Parathyroid adenoma (tissue), 2 donors: ENCODE measurements at regions not wholly inside any gene's neighbourhood (a gene's known extent, or its start where the extent isn't known, plus 50 kb on each side); places are given as distances from the start of the nearest gene placed in this dataset.
"Not testable (repeated sequence)": the region's sequence is repeated elsewhere in the genome, so short reads cannot be mapped to it uniquely, and the experiment has no call there.

Experiments
- H2AFZ ChIP-seq: fragments of 300-600 bp; sonication (generic); one replicate; pipeline ENCODE4 v1.7.0; 2017; ENCODE audit warnings: antibody characterized with exemption, mild to moderate bottlenecking
- H3K27ac ChIP-seq: fragments of 300-600 bp; sonication (generic); one replicate; pipeline ENCODE4 v1.7.0; 2017
- H3K27me3 ChIP-seq: fragments of 300-600 bp; sonication (generic); one replicate; pipeline ENCODE4 v1.7.0; 2017; ENCODE audit warnings: low read length; ENCODE audit not compliant: control insufficient read depth, insufficient read depth
- H3K36me3 ChIP-seq: fragments of 300-600 bp; sonication (generic); one replicate; pipeline ENCODE4 v1.7.0; 2017; ENCODE audit warnings: low read length; ENCODE audit not compliant: control insufficient read depth, insufficient read depth
- H3K4me1 ChIP-seq: fragments of 300-600 bp; sonication (generic); one replicate; pipeline ENCODE4 v1.7.0; 2017; ENCODE audit warnings: control low read depth
- H3K4me2 ChIP-seq: fragments of 300-600 bp; sonication (generic); one replicate; pipeline ENCODE4 v1.7.0; 2017; ENCODE audit warnings: low read length
- H3K4me3 ChIP-seq: fragments of 300-600 bp; sonication (generic); one replicate; pipeline ENCODE4 v1.7.0; 2017; ENCODE audit warnings: low read depth, low read length
- H3K79me2 ChIP-seq: fragments of 300-600 bp; sonication (generic); one replicate; pipeline ENCODE4 v1.7.0; 2017; ENCODE audit warnings: control low read depth
- H3K9ac ChIP-seq: fragments of 300-600 bp; sonication (generic); one replicate; pipeline ENCODE4 v1.7.0; 2017; ENCODE audit warnings: mild to moderate bottlenecking
- H3K9me3 ChIP-seq: fragments of 300-600 bp; sonication (generic); one replicate; pipeline ENCODE4 v1.7.0; 2017; ENCODE audit warnings: low read length; ENCODE audit not compliant: control insufficient read depth
- TF ChIP-seq, protein P1 (sequence below): fragments of 300-600 bp; sonication (generic); IDR thresholded peaks from one replicate; pipeline ENCODE4 v1.7.0; 2017; ENCODE audit warnings: antibody characterized with exemption, mild to moderate bottlenecking
- donor health status: primary hyperparathyroidism.

DNA sequence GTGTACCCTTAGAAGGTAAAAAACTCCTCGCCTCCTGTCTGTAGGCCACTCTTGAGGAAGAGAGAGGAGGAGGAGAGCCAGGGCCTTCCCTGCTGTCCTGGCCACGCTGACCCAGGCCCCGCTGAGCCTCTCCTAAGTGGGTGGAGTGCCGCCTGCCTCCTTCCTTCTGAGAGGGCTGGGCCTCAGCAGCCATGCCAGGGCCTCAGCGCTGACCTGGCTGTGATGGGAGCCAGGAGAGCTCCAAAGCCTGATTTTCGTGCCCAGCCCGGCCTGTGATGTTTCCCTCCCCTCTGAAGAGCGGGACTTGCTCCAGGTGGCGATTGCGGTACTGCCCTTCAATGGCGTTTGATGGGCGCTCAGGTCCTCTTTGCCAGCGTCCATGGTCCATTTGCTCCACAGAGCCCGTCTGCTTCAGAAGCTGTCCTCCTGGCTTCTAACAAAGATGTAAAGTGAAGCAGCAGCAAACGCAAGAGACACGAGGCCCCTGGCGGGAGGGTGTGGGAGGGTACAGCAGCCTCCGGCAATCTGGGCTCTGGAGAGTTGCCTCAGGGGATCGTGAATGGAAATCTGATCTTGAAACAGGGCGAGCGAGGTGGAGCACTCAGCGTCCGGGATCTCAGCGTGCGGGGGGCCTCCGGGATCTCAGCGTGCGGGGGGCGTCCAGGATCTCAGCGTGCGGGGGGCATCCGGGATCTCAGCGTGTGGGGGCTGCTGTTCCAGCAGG is 93.5 kb downstream of the NPIPB11 start:
- TF ChIP-seq, protein P1, sequence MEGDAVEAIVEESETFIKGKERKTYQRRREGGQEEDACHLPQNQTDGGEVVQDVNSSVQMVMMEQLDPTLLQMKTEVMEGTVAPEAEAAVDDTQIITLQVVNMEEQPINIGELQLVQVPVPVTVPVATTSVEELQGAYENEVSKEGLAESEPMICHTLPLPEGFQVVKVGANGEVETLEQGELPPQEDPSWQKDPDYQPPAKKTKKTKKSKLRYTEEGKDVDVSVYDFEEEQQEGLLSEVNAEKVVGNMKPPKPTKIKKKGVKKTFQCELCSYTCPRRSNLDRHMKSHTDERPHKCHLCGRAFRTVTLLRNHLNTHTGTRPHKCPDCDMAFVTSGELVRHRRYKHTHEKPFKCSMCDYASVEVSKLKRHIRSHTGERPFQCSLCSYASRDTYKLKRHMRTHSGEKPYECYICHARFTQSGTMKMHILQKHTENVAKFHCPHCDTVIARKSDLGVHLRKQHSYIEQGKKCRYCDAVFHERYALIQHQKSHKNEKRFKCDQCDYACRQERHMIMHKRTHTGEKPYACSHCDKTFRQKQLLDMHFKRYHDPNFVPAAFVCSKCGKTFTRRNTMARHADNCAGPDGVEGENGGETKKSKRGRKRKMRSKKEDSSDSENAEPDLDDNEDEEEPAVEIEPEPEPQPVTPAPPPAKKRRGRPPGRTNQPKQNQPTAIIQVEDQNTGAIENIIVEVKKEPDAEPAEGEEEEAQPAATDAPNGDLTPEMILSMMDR: no peak
- Histone ChIP-seq H3K27ac (no peak overlapping the region), H2AFZ (no peak overlapping the region), H3K79me2 (no peaks in the 10 kb centered on the region), H3K9me3 (no peaks in the 10 kb centered on the region), H3K9ac (no peak overlapping the region), H3K4me3 (no peak overlapping the region), H3K27me3 (no peaks in the 10 kb centered on the region), H3K36me3 (no peaks in the 10 kb centered on the region), H3K4me1 (peaks cover 10% of the 10 kb centered on the region), H3K4me2 (no peak overlapping the region)

DNA sequence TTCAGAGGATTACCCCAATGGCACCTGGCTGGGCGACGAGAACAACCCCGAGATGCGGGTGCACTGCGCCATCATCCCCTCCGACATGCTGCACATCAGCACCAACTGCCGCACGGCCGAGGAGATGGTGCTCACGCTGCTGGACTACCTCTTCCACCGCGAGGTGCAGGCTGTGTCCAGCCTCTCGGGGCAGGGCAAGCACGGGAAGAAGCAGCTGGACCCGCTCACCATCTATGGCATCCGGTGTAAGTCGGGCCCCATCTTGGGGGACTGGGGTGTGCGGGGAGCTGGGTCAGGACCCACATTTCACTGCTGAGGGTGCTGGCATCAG is 94.2 kb downstream of the NPIPB11 start:
- not testable (repeated sequence) for H3K79me2 ChIP-seq, H3K27me3 ChIP-seq, H3K9ac ChIP-seq, H2AFZ ChIP-seq, H3K4me2 ChIP-seq, H3K36me3 ChIP-seq, H3K9me3 ChIP-seq, H3K4me3 ChIP-seq, H3K27ac ChIP-seq
- H3K4me1 ChIP-seq: peaks cover 10% of the 10 kb centered on the region

DNA sequence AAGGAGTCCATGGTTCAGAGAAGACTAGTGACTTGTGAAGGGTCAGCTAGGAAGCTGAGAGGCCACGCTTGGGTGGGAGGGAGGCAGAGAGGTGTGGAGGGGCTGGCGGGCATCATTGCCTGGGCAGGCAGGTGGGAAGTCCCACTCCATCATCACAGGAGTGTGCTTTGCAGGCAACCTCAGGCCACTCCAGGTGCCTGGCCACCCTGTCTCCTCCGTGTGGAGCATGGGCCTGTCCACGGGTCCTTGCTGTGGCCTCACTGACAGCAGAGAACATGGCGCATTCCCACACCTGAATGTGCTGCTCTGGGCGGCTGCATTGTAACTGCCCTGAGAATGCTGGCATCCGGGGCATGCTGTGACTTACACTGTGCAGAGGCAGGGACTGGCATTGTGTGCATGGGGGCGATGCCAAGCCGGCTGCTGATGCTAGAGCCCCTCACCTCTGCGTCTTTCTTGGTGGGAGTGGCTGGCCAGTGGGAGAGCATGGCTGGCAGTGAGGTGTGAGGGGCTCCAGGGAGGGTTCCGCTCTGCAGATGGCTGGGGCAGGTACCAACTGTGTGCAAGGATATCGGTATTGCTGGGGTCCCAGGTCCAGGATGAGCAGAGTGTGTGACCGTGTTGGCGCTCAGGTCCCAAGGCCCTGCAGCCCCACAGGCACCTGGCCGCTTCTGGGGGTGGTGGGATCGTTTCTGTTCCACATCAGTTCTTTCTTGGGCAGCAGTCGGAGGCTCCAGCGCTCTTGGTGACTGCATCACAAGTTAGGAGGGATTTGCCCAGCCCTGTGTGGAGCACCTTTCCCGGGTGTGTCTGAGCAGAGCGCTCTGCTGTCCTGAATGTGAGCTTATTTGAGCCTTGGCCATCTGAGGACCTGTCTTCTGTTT is 94.8 kb downstream of the NPIPB11 start:
- Histone ChIP-seq H3K4me3 (no peak overlapping the region), H3K36me3 (no peaks in the 10 kb centered on the region), H3K9me3 (no peaks in the 10 kb centered on the region), H3K9ac (no peak overlapping the region), H3K4me1 (peaks cover 10% of the 10 kb centered on the region), H3K27me3 (no peaks in the 10 kb centered on the region), H3K79me2 (no peaks in the 10 kb centered on the region), H3K4me2 (no peak overlapping the region), H3K27ac (no peak overlapping the region), H2AFZ (no peak overlapping the region)
- TF ChIP-seq, protein P1: no peak

DNA sequence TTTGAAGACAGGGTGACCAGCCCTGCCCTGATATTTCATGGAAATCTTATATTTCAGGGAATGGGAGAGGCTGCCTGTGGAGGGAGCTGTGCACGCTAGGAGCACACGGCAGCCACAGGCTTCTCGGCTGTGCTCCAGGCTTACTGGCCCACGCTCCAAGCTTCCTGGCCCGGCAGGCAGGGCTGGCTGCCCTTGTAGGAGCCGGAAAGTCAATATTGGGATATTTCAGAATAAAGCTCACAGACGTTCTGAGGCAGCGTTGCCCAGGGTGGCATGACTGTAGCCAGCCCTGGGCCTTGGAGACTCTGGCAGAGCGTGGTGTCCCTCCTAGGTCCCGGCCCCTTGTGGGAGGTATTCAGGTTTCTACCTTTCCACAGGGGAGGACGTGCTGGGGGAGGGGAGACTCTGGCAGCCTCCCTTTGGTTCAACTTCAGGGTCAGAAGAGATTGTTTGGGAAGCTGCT is 95.6 kb downstream of the NPIPB11 start:
- TF ChIP-seq, protein P1: no peak
- Histone ChIP-seq H3K9me3 (no peaks in the 10 kb centered on the region), H3K4me3 (no peak overlapping the region), H3K27me3 (no peaks in the 10 kb centered on the region), H3K4me2 (no peak overlapping the region), H3K79me2 (no peaks in the 10 kb centered on the region), H3K9ac (no peak overlapping the region), H2AFZ (no peak overlapping the region), H3K4me1 (peaks cover 3% of the 10 kb centered on the region), H3K36me3 (no peaks in the 10 kb centered on the region), H3K27ac (no peak overlapping the region)

DNA sequence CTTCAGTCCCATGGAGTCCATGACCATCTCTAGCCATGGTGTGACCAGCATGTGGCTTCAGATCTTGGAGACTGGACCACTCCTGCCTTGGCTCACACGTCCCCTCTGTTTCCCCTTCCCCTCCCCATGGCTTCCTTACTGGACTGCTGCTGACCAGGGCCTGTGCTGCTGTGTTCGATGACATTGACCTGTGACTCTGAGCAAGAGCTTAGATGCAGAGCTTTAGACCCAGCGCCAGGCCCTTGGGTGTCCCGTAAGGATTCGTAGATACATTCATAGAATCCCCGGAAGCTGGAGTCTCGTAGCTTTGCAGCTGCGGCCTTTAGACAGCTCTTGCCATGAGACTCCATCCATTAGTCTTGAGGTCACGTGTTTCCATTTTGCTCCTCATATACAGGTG is 96.3 kb downstream of the NPIPB11 start:
- H3K9ac ChIP-seq, H3K4me1 ChIP-seq, H3K79me2 ChIP-seq, H3K27ac ChIP-seq, H3K4me3 ChIP-seq, H3K36me3 ChIP-seq, H3K9me3 ChIP-seq, H2AFZ ChIP-seq, H3K4me2 ChIP-seq, H3K27me3 ChIP-seq: not testable (repeated sequence)

DNA sequence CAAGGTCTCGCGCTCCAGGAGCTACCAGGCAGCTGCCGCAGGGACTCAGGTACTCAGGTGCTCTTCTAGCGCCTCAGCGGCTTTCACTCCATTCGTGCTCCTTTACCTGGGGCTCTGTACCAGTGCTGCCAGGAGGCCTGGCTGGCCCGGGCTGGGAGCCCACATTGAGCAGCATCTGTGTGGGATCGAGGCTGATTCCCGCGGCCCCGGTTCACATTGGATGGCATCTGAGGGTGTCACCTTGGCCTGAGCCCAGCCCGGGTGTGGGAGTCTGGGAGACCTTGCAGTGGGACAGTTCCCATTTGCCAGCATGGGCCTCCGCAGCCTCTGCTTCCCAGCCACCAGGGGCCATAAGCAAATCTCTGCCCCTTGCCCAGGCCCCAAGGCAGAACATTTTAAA is 96.9 kb downstream of the NPIPB11 start:
- H3K4me1 ChIP-seq, H3K36me3 ChIP-seq, H2AFZ ChIP-seq, H3K9ac ChIP-seq, H3K27ac ChIP-seq, H3K79me2 ChIP-seq, H3K9me3 ChIP-seq, H3K27me3 ChIP-seq, H3K4me3 ChIP-seq: not testable (repeated sequence)
- H3K4me2 ChIP-seq: peak overlapping the region; percentile 1
